Vagina (tissue), 2 donors: ENCODE measurements at regions not wholly inside any gene's neighbourhood (a gene's known extent, or its start where the extent isn't known, plus 50 kb on each side); places are given as distances from the start of the nearest gene placed in this dataset.

Source experiments
- POLR2A ChIP-seq, 2 donors: fragments of 450-650 bp; IDR thresholded peaks; one replicate each; pipeline ENCODE4 v1.6.1; 2017; ENCODE audit warnings: antibody characterized with exemption in 2 of 2, mild to moderate bottlenecking in 2 of 2, moderate library complexity in 2 of 2
- TF ChIP-seq, protein P1 (sequence below), 3 experiments: fragments of 450-650 bp in 2 of 3; fragments of 200-600 bp in 1 of 3; sonication (generic) in 1 of 3; IDR thresholded peaks; one replicate each; pipeline ENCODE4 v1.5.1; 2017 to 2019; ENCODE audit warnings: antibody characterized with exemption in 3 of 3, mild to moderate bottlenecking in 2 of 3, moderate library complexity in 2 of 3

DNA sequence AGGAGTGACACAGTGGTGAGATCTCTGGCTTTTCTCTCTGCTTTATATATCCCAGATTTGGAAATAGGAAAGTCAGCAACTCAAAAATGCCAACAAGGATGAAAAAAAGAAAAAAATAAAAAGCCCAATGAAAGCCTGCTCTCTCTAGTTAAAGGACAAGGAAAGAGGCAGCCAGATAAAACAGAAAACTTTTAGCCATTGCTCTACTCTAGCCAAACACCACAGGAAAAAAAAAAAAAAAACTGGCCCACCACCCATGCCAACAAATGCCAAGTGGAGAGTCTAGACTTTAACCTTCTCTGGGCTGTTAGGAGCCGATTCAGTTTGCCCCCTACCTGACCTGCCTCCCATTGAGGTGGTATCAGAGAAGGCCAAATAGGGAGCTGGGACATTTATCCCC is 222.3 kb upstream of the TMTC1 start:
- TF ChIP-seq, protein P1, sequence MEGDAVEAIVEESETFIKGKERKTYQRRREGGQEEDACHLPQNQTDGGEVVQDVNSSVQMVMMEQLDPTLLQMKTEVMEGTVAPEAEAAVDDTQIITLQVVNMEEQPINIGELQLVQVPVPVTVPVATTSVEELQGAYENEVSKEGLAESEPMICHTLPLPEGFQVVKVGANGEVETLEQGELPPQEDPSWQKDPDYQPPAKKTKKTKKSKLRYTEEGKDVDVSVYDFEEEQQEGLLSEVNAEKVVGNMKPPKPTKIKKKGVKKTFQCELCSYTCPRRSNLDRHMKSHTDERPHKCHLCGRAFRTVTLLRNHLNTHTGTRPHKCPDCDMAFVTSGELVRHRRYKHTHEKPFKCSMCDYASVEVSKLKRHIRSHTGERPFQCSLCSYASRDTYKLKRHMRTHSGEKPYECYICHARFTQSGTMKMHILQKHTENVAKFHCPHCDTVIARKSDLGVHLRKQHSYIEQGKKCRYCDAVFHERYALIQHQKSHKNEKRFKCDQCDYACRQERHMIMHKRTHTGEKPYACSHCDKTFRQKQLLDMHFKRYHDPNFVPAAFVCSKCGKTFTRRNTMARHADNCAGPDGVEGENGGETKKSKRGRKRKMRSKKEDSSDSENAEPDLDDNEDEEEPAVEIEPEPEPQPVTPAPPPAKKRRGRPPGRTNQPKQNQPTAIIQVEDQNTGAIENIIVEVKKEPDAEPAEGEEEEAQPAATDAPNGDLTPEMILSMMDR (IDR thresholded peaks at IDR 0.05) = no peak
- no peak for TF ChIP-seq POLR2A (IDR thresholded peaks at IDR 0.05)
